SW 1271 (cell line): ENCODE measurements at regions not wholly inside any gene's neighbourhood (a gene's known extent, or its start where the extent isn't known, plus 50 kb on each side); places are given as distances from the start of the nearest gene placed in this dataset.
"Not testable (repeated sequence)": the region's sequence is repeated elsewhere in the genome, so short reads cannot be mapped to it uniquely, and the experiment has no call there.

ENCODE experiments used
- DNase-seq, 2 experiments: peaks; one replicate each; lab custom pipeline; 2025; lab: John Stamatoyannopoulos, UW

DNA sequence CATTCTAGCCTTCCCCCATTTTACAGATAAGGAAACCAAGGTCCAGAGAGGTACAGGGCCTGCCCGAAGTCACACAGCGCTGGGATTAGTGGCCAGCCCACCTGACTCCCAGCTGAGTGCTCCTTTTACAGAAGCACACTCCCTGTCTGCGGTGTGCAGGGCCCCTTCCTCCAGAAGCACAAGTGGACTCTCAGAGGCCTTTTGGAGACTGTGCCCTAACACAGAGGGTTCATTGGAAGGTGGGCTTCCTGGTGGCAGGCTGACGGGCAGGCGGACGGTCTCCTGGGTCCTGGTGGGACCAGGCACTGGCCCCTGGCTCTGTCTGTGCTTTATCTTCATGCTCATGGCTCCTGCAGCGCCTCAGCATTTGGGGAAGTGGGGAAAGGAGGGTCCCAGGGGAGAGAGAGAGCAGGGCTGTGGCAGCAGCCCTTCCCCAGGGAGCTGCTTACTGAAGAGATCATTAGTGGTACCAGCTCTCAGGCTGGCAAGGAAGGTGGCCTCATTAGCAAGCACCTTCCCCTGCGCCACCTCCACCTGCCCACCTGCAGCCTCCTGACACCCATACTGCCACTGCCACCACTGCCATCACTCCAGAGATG, 83.1 kb upstream of the GOLGA6L4 start:
- not testable (repeated sequence) for DNase-seq

DNA sequence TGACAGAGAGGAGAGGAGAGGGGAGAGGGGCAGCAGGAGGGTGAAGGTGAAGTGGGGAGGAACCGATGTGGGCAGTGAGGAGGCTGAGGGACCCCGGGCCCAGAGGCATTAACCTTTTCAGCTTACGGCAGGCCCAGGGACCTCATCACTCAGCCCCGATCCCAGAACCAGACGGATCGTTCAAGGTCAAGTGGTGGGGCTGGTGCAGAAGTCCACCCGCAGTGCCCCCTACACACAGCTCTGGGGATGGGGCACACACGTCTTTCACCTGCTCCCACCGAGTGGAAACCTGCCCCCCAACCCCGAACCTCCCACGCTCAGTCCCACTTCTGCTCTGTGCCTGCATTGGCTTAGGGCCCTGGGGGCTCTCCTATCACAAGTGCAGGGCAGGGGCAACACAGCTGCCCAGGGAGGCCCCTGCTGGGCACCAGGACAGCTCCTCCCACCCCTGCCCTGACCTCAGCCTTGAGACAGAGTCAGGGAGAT, 81.9 kb upstream of the GOLGA6L4 start:
- not testable (repeated sequence) for DNase-seq

DNA sequence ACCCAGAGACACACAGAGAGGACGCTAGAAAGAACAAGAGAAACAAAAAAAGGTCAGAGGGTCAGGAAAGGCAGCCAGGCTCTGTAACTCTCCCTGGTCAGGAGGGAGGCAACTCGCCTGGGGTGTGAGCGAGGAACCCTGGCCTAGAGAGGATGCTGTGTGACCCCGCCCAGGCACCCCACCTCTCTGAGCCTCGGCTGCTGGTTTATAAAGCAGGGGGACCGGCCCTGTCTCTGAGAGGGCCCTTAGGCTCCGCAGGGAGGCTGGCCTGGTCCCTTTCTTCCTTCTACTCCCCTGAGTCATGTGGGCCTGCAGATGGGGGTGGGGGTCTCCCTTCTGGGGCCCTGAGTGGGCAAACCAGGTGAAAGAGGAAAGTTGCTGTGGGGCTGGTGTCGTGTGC, 81.3 kb upstream of the GOLGA6L4 start:
- DNase-seq, result not testable (repeated sequence)

DNA sequence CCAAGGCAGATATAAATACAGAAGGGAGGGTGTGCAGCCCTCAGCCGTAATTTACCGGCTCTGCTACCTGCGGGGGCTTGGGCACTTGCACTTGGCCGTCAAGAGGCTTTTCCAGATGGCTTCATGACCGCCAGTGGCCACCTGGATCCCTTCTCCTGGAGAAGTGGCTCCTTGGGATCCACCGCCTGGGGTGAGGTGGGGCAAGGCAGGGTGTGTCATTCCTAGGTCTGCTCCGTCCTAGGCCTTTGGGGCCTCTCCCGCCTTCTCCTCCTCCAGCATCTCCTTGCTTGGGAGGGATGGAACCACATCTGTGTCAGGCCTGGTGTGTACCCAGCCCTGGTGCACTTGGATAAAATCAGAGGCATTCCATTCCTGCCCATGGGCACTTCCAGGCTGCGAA, 80.8 kb upstream of the GOLGA6L4 start:
- DNase-seq, result not testable (repeated sequence)

DNA sequence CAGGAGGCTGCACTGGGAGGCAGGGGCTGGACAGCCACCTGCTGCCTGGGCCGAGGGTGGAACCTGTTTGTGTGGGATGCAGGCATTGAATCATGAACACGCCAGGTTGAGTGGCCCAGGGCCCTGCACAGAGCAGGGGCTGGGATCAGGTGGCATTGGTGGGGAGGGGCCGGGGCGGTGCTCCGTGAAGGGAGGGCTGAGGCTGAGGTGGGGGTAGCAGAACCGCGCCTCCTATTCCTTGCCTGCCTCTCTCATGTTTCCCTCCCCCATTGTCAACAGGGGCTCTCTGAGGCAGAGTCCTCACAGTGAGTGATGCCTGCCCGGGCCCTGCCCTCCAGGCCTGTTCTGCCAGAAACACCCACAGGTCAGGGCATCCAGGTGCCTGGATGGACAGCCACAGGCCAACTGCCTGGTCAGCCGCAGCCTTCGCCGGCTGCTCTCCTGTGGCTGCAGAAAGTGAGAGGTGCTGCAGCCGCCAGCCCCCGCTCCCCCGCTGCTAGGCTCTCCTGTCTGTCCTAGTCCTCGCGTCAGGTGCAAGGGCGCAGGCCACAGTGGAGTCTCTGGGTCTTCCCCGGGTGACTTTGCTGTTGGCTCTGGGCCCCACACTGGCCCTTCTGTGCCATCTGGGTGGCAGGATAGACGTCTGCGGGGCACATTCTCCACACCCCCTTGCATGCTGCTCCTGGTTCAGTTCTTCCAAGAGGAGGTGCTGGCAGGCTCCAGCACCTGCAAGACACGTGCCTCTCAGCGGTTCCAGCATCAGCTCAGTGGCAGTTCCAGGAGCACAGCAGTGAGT, 79.6 kb upstream of the GOLGA6L4 start:
- DNase-seq, result not testable (repeated sequence)

DNA sequence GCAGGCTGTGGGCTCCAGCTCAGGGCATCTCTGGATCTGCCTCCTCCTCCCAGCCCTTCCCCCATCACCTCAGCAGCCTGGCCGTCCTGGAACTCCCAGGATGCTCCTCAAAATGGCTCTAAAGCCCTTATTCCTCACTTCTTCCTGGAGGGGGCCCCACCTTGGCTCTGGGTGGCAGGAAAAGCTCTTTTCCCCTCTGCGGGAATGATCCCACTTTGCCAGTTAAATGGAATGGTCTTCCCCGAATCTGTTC, 79.1 kb upstream of the GOLGA6L4 start:
- not testable (repeated sequence) for DNase-seq

DNA sequence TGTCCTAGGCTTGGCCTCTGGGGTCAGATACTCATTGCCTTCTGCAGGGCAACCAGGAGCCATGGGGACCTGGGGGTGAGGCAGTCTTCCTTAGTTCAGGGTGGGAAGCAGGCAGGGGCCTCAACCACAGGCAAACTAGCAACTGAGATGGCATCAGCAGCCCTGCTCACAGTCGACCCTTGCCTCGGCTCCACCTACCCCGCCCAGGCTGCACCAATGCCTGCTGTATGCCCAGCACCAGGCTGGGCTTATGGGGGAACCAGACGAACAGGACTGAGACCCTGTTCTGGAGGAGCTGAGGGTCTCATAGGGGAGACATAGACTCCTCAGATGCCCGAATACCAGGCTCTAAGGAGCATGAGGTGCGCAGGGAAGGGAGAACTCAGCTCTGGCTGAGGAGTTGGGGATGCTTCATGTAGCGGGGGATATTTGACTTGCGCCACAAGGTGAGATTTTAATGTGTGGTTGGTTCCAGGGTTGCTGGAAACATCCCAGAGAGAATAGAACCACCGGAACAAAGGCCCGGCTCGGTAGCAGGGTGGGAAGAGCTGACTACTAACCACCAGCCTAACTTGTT, 78.4 kb upstream of the GOLGA6L4 start:
- not testable (repeated sequence) for DNase-seq

DNA sequence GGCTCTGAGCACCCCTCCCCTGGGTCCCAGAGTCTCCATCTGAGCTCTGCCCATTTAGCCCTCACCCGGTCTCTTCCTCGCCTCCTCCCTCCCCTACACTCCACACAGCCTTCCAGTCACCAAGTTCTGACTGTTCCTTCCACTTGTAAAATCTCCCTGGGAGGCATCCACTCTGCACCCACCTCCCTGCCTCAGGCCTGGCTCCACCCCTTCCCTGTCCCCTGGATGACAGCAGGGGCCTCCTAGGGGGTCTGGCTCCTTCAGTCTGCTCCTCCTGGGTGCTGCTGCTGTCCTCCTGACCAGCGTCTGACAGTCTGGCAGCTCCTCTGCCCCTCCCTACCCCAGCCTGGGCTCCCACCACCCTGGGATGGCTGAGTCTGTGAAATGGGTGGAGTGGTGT, 77.7 kb upstream of the GOLGA6L4 start:
- not testable (repeated sequence) for DNase-seq

DNA sequence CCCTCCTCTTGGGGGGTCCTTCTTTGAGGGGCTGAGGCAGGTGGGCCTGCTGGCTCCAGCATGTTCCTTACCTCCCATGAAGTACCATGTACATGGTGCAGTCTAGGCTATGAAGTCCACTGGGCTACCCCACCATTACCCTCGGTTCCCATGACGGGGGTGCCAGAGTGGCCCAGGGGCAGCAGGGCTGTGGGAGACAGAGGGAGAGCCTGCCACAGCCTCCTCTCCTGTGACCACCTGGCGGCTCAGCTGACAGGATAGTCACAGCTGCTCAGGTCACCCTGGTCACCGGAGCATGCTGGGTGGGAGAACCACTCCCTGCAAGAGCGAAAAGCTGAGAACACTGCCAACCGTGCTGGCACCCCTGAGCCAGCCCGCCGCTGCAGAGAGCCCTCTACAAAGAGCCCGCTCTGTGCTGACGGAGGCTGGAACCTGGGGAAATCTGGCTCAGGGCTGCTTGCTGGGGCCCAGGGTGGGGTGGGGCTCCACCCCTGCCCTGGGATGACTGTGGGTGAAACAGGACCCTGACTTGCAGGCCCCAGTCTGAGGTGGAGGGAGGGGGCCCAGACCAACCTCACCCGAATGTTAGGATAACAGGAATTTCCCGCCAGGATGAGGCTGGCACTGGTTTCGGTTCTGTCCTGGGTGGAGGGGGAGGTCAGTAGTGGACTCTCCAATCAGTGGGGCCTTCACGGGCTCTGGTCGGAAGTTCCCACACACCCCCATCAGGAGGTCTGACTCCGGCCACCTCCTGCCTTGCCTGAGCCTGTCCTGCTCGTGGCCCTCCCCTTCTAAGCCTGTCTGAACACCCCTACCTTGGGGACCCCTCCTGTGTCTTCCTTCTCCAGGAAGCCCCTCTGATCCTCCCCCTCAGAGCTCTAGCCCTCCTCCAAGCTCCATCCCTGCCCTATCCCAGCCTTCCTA, 76.0 kb upstream of the GOLGA6L4 start:
- DNase-seq, result not testable (repeated sequence)

DNA sequence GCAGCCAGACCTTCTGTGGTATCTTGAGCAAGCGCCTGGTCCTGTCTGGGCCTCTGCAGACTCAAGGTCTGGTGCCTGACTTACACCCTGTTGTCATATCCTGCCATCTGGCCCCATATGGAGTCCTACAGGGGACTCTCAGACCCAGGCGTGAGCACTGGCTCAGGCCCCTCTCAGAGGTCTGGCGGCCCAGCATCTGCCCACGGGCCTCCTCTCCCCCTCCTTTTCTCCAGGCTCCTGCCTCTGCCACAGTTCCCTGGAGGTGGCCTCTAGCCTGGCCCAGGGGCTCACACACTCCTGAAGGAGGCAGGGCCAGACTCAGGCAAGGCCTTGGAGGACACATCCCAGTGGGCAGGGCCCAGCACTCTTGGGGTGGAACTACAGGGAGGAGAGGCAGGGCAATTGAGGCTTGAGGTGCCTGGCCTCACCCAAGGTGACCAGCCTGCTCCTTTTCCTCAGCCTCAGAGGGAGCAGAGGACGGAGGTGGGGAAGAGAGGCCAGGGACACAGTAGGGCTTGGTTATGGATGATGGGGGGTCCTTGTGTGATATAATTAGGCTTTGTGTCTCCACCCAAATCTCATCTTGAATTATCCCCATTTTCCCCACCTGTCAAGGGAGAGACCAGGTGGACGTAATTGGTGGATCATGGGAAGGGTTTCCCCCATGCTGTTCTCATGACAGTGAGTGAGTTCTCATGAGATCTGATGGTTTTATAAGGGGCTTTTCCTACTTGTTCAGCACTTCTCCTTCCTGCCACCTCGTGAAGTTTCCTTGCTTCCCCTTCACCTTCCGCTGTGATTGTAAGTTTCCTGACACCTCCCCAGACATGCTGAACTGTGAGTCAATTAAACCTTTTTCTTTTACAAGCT, 70.9 kb upstream of the GOLGA6L4 start:
- DNase-seq, result not testable (repeated sequence)

DNA sequence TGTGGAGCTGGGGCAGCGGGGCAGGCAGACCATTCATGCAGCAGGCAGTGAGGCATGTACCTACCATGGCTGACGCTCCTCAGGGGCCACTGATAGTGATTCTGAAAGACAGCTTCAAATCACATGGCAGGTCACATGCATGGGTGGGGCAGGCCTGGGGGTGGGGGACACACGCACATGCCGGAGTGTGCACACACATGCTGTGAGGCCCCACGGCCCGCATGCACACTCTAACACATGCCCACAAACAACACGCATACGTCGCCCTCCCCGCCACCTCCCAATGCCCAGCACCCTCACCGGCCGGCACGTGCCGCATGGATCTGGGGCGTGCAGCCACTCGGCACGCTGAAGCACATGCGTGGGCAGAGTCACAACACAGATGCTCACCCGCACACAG, 65.5 kb upstream of the GOLGA6L4 start:
- DNase-seq, result not testable (repeated sequence)

DNA sequence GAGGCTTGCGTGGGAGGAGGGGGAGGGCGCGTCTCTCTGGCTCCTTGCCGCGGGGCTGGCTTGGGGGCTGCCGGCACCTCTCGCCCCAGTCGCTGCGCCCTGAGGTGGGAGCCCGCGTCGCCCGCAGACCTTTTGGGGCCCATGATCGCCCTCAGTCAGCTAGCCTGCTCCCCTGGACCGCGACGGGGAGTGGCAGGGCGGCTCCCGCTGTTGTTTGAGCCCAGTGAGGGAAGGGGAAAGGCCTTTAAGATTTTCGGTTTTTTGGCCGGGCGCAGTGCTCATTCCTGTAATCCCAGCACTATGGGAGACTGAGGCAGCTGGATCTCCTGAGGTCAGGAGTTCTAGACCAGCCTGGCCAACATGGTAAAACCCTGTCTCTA, 62.4 kb upstream of the GOLGA6L4 start:
- DNase-seq, result not testable (repeated sequence)
